ENCODE measurements at regions not wholly inside any gene's neighbourhood (a gene's known extent, or its start where the extent isn't known, plus 50 kb on each side); places are given as distances from the start of the nearest gene placed in this dataset.

DNA sequence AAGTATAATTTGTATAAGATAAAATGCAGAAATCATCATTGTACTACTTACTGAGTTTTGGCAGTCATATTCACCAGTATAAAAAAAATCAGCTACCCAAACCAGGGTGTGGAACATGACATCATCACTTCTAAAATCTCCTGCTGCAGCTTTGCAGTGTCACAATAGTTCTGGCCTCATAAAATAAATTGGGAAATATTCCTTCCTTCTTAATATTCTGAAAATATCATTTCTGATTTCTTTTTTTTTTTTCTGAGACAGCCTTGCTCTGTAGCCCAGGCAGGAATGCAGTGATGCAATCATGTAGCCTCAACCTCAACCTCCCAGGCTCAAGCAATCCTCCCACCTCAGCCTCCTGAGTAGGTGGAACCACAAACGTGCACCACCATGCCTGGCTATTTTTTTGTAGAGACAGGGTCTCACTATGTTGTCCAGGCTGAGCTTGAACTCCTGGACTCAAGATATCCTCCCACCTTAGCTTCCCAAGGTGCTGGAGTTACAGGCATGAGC, 101.4 kb downstream of the TMEM18 start:
- DNase-seq, result no peak
- Histone ChIP-seq H3K79me2 (ENCODE audit: low read depth) (no peaks in the 10 kb centered on the region), H3K27me3 (ENCODE audit: insufficient read depth, low read depth) (no peaks in the 10 kb centered on the region), H3K36me3 (ENCODE audit: low read depth) (no peaks in the 10 kb centered on the region), H3F3A (ENCODE audit: insufficient read depth, low read depth) (peaks cover 18% of the 10 kb centered on the region; the same call in 1 of the 2 replicates), H4K20me1 (ENCODE audit: insufficient read depth) (no peaks in the 10 kb centered on the region), H3K4me3 (no peak overlapping the region), H3K9me2 (ENCODE audit: insufficient read depth) (no peaks in the 10 kb centered on the region), H3K27ac (no peak overlapping the region), H2AFZ (no peak overlapping the region), H3K4me1 (replicated peaks; ENCODE audit: insufficient read depth) (peaks cover 19% of the 10 kb centered on the region), H3K9me3 (ENCODE audit: insufficient read depth, low read depth) (peaks cover 3% of the 10 kb centered on the region; the same call in 1 of the 2 replicates), H3K4me2 (no peak overlapping the region)
- no TSS peak for BruUV-seq (replicated peaks)
- intact Hi-C loops (cut with micrococcal nuclease; ENCODE audit: unreplicated experiment), result no loop called here
- CTCF ChIA-PET, result no interaction called here
- no peak for TF ChIP-seq EZH2 (IDR thresholded peaks at IDR 0.05; ENCODE audit: low read depth)
- TF ChIP-seq, protein P1, sequence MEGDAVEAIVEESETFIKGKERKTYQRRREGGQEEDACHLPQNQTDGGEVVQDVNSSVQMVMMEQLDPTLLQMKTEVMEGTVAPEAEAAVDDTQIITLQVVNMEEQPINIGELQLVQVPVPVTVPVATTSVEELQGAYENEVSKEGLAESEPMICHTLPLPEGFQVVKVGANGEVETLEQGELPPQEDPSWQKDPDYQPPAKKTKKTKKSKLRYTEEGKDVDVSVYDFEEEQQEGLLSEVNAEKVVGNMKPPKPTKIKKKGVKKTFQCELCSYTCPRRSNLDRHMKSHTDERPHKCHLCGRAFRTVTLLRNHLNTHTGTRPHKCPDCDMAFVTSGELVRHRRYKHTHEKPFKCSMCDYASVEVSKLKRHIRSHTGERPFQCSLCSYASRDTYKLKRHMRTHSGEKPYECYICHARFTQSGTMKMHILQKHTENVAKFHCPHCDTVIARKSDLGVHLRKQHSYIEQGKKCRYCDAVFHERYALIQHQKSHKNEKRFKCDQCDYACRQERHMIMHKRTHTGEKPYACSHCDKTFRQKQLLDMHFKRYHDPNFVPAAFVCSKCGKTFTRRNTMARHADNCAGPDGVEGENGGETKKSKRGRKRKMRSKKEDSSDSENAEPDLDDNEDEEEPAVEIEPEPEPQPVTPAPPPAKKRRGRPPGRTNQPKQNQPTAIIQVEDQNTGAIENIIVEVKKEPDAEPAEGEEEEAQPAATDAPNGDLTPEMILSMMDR (conservative IDR thresholded peaks at IDR 0.05), result no peak
- POLR2A ChIA-PET (ENCODE audit: unreplicated experiment), result no interaction called here

DNA sequence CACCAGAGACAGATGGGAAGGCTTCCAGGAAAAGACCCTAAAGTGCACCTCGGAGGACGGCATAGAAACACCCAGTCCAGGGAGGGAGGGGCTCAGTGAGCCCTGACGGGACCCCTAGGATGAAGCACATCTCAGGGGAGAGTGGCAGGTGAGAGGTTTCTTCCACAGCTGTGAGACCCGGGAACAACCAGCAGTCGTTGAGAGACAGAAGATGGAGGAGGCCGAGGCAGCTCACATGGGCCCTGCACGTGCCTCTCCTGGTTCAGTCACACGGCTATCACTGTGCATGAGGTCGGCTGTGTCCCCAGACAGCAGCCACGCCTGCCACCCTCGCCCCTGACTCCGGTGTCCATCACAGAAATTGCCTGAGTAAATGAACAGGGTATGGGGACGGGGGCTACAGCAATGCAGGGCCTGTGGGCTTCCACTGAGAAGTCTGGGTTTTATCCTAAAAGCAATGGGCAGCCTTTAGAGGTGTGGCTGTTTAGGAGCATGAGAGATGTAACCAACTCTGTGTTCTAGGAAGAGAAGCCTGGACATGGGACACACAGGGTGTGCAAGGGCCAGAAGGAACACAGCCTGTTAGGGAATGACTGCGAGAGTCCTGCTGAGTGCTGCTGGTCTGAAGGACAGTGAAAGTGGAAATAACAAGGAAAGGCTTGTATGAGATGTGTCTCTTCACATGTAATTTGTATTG, 102.0 kb downstream of the TMEM18 start:
- Histone ChIP-seq H3K27ac (no peak overlapping the region), H3K9me3 (ENCODE audit: insufficient read depth, low read depth) (peaks cover 3% of the 10 kb centered on the region; the same call in 1 of the 2 replicates), H3K4me1 (replicated peaks; ENCODE audit: insufficient read depth) (peaks cover 18% of the 10 kb centered on the region), H2AFZ (no peak overlapping the region), H4K20me1 (ENCODE audit: insufficient read depth) (no peaks in the 10 kb centered on the region), H3K79me2 (ENCODE audit: low read depth) (no peaks in the 10 kb centered on the region), H3K4me2 (no peak overlapping the region), H3K36me3 (ENCODE audit: low read depth) (no peaks in the 10 kb centered on the region), H3K4me3 (no peak overlapping the region), H3K27me3 (ENCODE audit: insufficient read depth, low read depth) (no peaks in the 10 kb centered on the region), H3F3A (ENCODE audit: insufficient read depth, low read depth) (peaks cover 14% of the 10 kb centered on the region; the same call in 1 of the 2 replicates), H3K9me2 (ENCODE audit: insufficient read depth) (no peaks in the 10 kb centered on the region)
- intact Hi-C loops (cut with micrococcal nuclease; ENCODE audit: unreplicated experiment), result no loop called here
- POLR2A ChIA-PET (ENCODE audit: unreplicated experiment), result no interaction called here
- CTCF ChIA-PET, result no interaction called here
- no TSS peak for BruUV-seq (replicated peaks)
- DNase-seq, result no peak
- TF ChIP-seq, protein P1 (conservative IDR thresholded peaks at IDR 0.05), result no peak
- TF ChIP-seq EZH2 (IDR thresholded peaks at IDR 0.05; ENCODE audit: low read depth), result no peak

DNA sequence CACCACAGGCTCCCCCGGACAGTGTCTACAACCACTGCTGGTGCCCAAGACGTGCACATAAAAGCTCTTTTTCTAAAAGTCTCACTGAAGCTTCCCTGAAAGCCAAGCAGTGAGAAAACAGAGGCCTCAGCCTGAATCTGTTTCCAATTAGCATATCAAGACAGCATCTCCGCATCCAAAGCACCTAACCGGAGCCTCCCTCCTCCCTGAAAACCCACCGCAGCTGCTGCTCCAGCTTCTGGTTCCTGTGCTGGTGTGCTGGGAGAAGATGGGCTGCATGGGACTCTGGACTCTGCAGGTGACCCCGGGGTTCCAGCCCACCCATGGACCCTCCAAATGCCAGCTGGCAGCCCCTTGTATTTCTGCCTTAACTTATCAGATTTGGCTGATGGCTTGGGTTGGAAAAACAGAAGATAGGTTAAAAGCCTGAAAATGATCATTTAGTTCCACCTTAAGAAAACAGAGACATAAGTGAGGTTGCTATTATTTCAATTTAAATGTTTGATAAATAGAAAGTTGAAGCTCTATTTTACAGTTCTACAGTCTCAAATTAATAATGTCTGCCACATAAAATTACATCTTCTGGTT, 103.3 kb downstream of the TMEM18 start:
- intact Hi-C loops (cut with micrococcal nuclease; ENCODE audit: unreplicated experiment), result no loop called here
- ChIA-PET POLR2A (ENCODE audit: unreplicated experiment) (no interaction called here), CTCF (no interaction called here)
- TF ChIP-seq, protein P1 (conservative IDR thresholded peaks at IDR 0.05), result no peak
- no peak for TF ChIP-seq EZH2 (IDR thresholded peaks at IDR 0.05; ENCODE audit: low read depth)
- Histone ChIP-seq H3K9me2 (ENCODE audit: insufficient read depth) (no peaks in the 10 kb centered on the region), H4K20me1 (ENCODE audit: insufficient read depth) (no peaks in the 10 kb centered on the region), H3K36me3 (ENCODE audit: low read depth) (no peaks in the 10 kb centered on the region), H3K9me3 (ENCODE audit: insufficient read depth, low read depth) (peaks cover 3% of the 10 kb centered on the region; the same call in 1 of the 2 replicates), H3K27ac (no peak overlapping the region), H3K4me1 (replicated peaks; ENCODE audit: insufficient read depth) (peaks cover 12% of the 10 kb centered on the region), H3K4me2 (no peak overlapping the region), H2AFZ (no peak overlapping the region), H3K4me3 (no peak overlapping the region), H3K27me3 (ENCODE audit: insufficient read depth, low read depth) (no peaks in the 10 kb centered on the region), H3K79me2 (ENCODE audit: low read depth) (no peaks in the 10 kb centered on the region), H3F3A (ENCODE audit: insufficient read depth, low read depth) (peaks cover under 1% of the 10 kb centered on the region; the same call in 1 of the 2 replicates)
- no TSS peak for BruUV-seq (replicated peaks)
- DNase-seq, result no peak
